Sigmoid colon (tissue), 4 donors: ENCODE measurements at regions not wholly inside any gene's neighbourhood (a gene's known extent, or its start where the extent isn't known, plus 50 kb on each side); places are given as distances from the start of the nearest gene placed in this dataset.

ENCODE experiments used
- CTCF ChIP-seq, 4 experiments: fragments of 450-650 bp in 3 of 4; fragments of 200-600 bp in 1 of 4; IDR thresholded peaks; one replicate each; pipeline ENCODE4 v1.5.1; 2016 to 2019; ENCODE audit warnings: antibody characterized with exemption in 4 of 4, mild to moderate bottlenecking in 3 of 4, moderate library complexity in 2 of 4
- EP300 ChIP-seq, 4 donors: sonication (generic); formaldehyde crosslinking; IDR thresholded peaks; one replicate each; pipeline ENCODE4 v1.6.1; 2017; ENCODE audit warnings: antibody characterized with exemption in 4 of 4
- POLR2A ChIP-seq, 2 donors: fragments of 450-650 bp; IDR thresholded peaks; one replicate each; pipeline ENCODE4 v1.6.1; 2016; ENCODE audit warnings: antibody characterized with exemption in 2 of 2, mild to moderate bottlenecking in 2 of 2, moderate library complexity in 2 of 2
- POLR2AphosphoS5 ChIP-seq, 4 donors: sonication (generic); formaldehyde crosslinking; IDR thresholded peaks; one replicate each; pipeline ENCODE4 v1.6.1; 2017; ENCODE audit warnings: antibody characterized with exemption in 4 of 4

- TF ChIP-seq POLR2AphosphoS5 (IDR thresholded peaks at IDR 0.05): no peak
- no peak for TF ChIP-seq CTCF (IDR thresholded peaks at IDR 0.05)
- no peak for TF ChIP-seq POLR2A (IDR thresholded peaks at IDR 0.05)
- no peak for TF ChIP-seq EP300 (IDR thresholded peaks at IDR 0.05)
Measured at GRCh38 chr2:44098891-44099290, 69.8 kb upstream of the PPM1B start.
